Heart right ventricle (tissue), 16 donors: ENCODE measurements at regions not wholly inside any gene's neighbourhood (a gene's known extent, or its start where the extent isn't known, plus 50 kb on each side); places are given as distances from the start of the nearest gene placed in this dataset.

Source experiments
- ATAC-seq, 8 donors: fragments of 200-7000 bp; cut with Tn5 transposase; one replicate each; pipeline ENCODE4 v1.9.1; 2020; ENCODE audit warnings: mild to moderate bottlenecking in 8 of 8, moderate library complexity in 8 of 8, moderate number of reproducible peaks in 1 of 8
- DNase-seq, 2 donors: peaks; one replicate each; pipeline ENCODE4 v3.0.0-alpha.2; 2020
- H3K27ac ChIP-seq, 10 donors: fragments of 200-600 bp; sonication (generic) in 2 of 10; one replicate each; pipeline versions ENCODE4 v1.5.0 to v1.8.0; 2020 to 2022; ENCODE audit warnings: mild to moderate bottlenecking in 3 of 10
- H3K27me3 ChIP-seq, 7 donors: fragments of 200-600 bp; one replicate each; pipeline ENCODE4 v1.8.0; 2021 to 2022; ENCODE audit warnings: mild to moderate bottlenecking in 2 of 7
- H3K36me3 ChIP-seq, 9 donors: fragments of 200-600 bp; sonication (generic) in 1 of 9; one replicate each; pipeline versions ENCODE4 v1.5.0 to v1.8.0; 2020 to 2022; ENCODE audit warnings: mild to moderate bottlenecking in 2 of 9
- H3K4me1 ChIP-seq, 9 donors: fragments of 200-600 bp; sonication (generic) in 1 of 9; one replicate each; pipeline versions ENCODE4 v1.5.0 to v1.8.0; 2020 to 2022; ENCODE audit warnings: mild to moderate bottlenecking in 4 of 9
- H3K4me3 ChIP-seq, 10 donors: fragments of 200-600 bp; sonication (generic) in 2 of 10; one replicate each; pipeline versions ENCODE4 v1.5.0 to v1.8.0; 2020 to 2022; ENCODE audit warnings: mild to moderate bottlenecking in 7 of 10, moderate library complexity in 2 of 10
- H3K9me3 ChIP-seq, 11 donors: fragments of 200-600 bp in 10 of 11; sonication (generic) in 2 of 11; one replicate each; pipeline versions ENCODE4 v1.5.0 to v1.8.0; 2013 to 2022; ENCODE audit warnings: mild to moderate bottlenecking in 2 of 11, control low read depth in 1 of 11, moderate library complexity in 1 of 11
- WGBS, 2 donors: extraction: QIAGEN DNeasy Blood & Tissue Kit; methylation state at CpG; one replicate each; pipeline ENCODE4 v1.1.7; 2013; ENCODE audit warnings: inconsistent platforms in 1 of 2; 5-methylcytosine and 5-hydroxymethylcytosine counted together
- intact Hi-C, 10 donors: fragments of 100-400 bp; cut with DNase I; formaldehyde crosslinking; loops; one replicate each; pipeline versions ENCODE4 v1.11.1 to v1.14.2; 2022
- TF ChIP-seq, protein P1 (sequence below), 9 donors: fragments of 200-600 bp; sonication (generic) in 2 of 9; IDR thresholded peaks; one replicate each; pipeline versions ENCODE4 v1.5.0 to v1.8.0; 2021 to 2022; ENCODE audit warnings: antibody characterized with exemption in 9 of 9, mild to moderate bottlenecking in 5 of 9, moderate library complexity in 1 of 9
- donor health status: Arrhythmogenic right ventricular cardiomyopathy.
- donor health status: ischemic (EF 13 %, LVEDD 7.1; RV severe dilation, severe dysfunction).
- donor health status: healthy with polysubstance abuse.
- donor health status: DM: no; HTN: yes; CAD: no.
- donor health status: DM: no; HTN: no; CAD: no.
- donor health status: ischemic (EF 25% LVEDD 6.9; RV normal size, moderate dysfunction).
- donor health status: ischemic (EF 25% LVEDD 5.7; RV mildly dilated, moderate dysfunction).
- donor health status: healthy.
- donor health status: DM: yes; HTN: yes; CAD: no.
- donor health status: Ischemic cardiomyopathy.
- donor health status: ischemic (EF 35%, LVEDD 5.7; RV mildly dilated, moderate dysfunction).
- donor health status: nonischemic (EF 11% LVEDD 7.7; RV severe dilation, severe dysfunction).
- donor health status: DM: yes; HTN: yes; CAD: no.
- donor health status: PGD.
- donor health status: ischemic (EF 29% LVEDD 5.4; RV normal size, mild dysfunction).
- donor health status: nonischemic (EF 23%, LVEDD 6.1; RV moderate dilation, normal function).

- Histone ChIP-seq H3K9me3 (peaks cover 0 to 21% (median 2%) of the 10 kb centered on the region in 11 donors), H3K4me3 (no peak overlapping the region), H3K27me3 (no peaks in the 10 kb centered on the region), H3K4me1 (no peaks in the 10 kb centered on the region), H3K36me3 (no peaks in the 10 kb centered on the region), H3K27ac (no peak overlapping the region)
- TF ChIP-seq, protein P1, sequence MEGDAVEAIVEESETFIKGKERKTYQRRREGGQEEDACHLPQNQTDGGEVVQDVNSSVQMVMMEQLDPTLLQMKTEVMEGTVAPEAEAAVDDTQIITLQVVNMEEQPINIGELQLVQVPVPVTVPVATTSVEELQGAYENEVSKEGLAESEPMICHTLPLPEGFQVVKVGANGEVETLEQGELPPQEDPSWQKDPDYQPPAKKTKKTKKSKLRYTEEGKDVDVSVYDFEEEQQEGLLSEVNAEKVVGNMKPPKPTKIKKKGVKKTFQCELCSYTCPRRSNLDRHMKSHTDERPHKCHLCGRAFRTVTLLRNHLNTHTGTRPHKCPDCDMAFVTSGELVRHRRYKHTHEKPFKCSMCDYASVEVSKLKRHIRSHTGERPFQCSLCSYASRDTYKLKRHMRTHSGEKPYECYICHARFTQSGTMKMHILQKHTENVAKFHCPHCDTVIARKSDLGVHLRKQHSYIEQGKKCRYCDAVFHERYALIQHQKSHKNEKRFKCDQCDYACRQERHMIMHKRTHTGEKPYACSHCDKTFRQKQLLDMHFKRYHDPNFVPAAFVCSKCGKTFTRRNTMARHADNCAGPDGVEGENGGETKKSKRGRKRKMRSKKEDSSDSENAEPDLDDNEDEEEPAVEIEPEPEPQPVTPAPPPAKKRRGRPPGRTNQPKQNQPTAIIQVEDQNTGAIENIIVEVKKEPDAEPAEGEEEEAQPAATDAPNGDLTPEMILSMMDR (IDR thresholded peaks at IDR 0.05), result no peak
- intact Hi-C loops, result no loop called here
- WGBS, 2 donors, result 63 to 68% methylated on average over 5 of the region's 5 CpGs
- DNase-seq, result no peak
- ATAC-seq, result no peak
Measured at GRCh38 chr16:25493136-25493811, 198.5 kb upstream of the HS3ST4 start.

- DNase-seq, result no peak
Measured at GRCh38 chr16:25488435-25488834, 203.3 kb upstream of the HS3ST4 start.

DNA sequence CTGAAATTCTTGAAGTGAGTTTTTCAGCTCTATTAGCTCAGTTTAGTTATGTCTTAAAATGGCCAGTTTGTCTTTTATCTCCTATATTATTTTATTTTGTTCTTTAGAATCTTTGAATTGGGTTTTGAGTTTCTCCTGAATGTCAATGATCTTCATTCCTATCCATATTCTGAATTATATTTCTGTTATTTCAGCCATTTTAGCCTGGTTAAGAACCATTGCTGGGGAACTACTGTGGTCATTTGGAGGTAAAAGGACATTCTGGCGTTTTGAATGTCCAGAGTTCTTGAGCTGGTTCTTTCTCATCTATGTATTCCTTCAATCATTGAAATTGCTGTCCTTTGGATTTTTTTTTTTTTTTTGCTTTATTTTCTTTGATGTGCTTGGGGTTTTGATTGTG lies 203.9 kb upstream of the HS3ST4 start:
- no peaks in the 10 kb centered on the region for H3K27me3 ChIP-seq
- DNase-seq (no peak), ATAC-seq (no peak)
- H3K4me1 ChIP-seq, result no peaks in the 10 kb centered on the region
- no peak overlapping the region for H3K4me3 ChIP-seq
- 27 to 48% methylated on average over 1 of the region's 1 CpG for WGBS, 2 donors
- H3K27ac ChIP-seq, result no peak overlapping the region
- intact Hi-C loops, result no loop called here
- TF ChIP-seq, protein P1 (IDR thresholded peaks at IDR 0.05), result no peak
- H3K36me3 ChIP-seq, result no peaks in the 10 kb centered on the region
- peaks cover 0 to 55% (median 11%) of the 10 kb centered on the region in 11 donors for H3K9me3 ChIP-seq

More at GRCh38 chr16:25488435-25488834, 203.3 kb upstream of the HS3ST4 start:
- ATAC-seq, result no peak
- Histone ChIP-seq H3K4me1 (no peaks in the 10 kb centered on the region), H3K27me3 (no peaks in the 10 kb centered on the region), H3K4me3 (no peak overlapping the region), H3K9me3 (peaks cover 0 to 55% (median 11%) of the 10 kb centered on the region in 11 donors), H3K36me3 (no peaks in the 10 kb centered on the region), H3K27ac (no peak overlapping the region)
- intact Hi-C loops, result no loop called here
- TF ChIP-seq, protein P1 (IDR thresholded peaks at IDR 0.05), result no peak
- 69 to 87% methylated on average over 4 of the region's 4 CpGs for WGBS, 2 donors

- TF ChIP-seq, protein P1 (IDR thresholded peaks at IDR 0.05), result no peak
- WGBS, 2 donors, result 23 to 35% methylated on average over 1 of the region's 1 CpG
- DNase-seq, result no peak
- no peaks in the 10 kb centered on the region for H3K36me3 ChIP-seq
- H3K27ac ChIP-seq, result no peak overlapping the region
- no peaks in the 10 kb centered on the region for H3K27me3 ChIP-seq
- intact Hi-C loops, result no loop called here
- no peak for ATAC-seq
- no peaks in the 10 kb centered on the region for H3K4me1 ChIP-seq
- H3K4me3 ChIP-seq, result no peak overlapping the region
- H3K9me3 ChIP-seq, result peaks cover 0 to 17% (median 0%) of the 10 kb centered on the region in 11 donors
Measured at GRCh38 chr16:25481636-25482035, 210.1 kb upstream of the HS3ST4 start.
